Naive thymus-derived CD4-positive, alpha-beta T cell (primary cell): ENCODE measurements at regions not wholly inside any gene's neighbourhood (a gene's known extent, or its start where the extent isn't known, plus 50 kb on each side); places are given as distances from the start of the nearest gene placed in this dataset.
"Not testable (repeated sequence)": the region's sequence is repeated elsewhere in the genome, so short reads cannot be mapped to it uniquely, and the experiment has no call there.

Experiments used
- ATAC-seq: fragments of 150-1000 bp; cut with Tn5 transposase; 2 replicates; pipeline ENCODE4 v1.10.0; 2021; ENCODE audit warnings: mild to moderate bottlenecking, moderate library complexity
- CTCF ChIA-PET: fragments of 350-600 bp; sonication (Branson Sonifier 250); formaldehyde crosslinking; loops from one replicate; lab custom pipeline; 2021; ENCODE audit warnings: antibody characterized with exemption; lab: Charles Lee
- POLR2A ChIA-PET: fragments of 350-600 bp; sonication (Branson Sonifier 250); formaldehyde crosslinking; loops from one replicate; lab custom pipeline; 2021; ENCODE audit warnings: antibody characterized with exemption, inconsistent platforms; lab: Charles Lee
- DNase-seq, 9 donors: peaks; one replicate each; pipeline versions ENCODE4 v3.0.0 to v3.0.0-alpha.2; 2020 to 2022; ENCODE audit warnings: mixed read lengths in 1 of 9
- H3K27ac ChIP-seq: one replicate; pipeline ENCODE4 v1.7.0; 2013; ENCODE audit warnings: mild to moderate bottlenecking, low read depth, low read length, moderate library complexity
- H3K27me3 ChIP-seq, 2 donors: one replicate each; pipeline ENCODE4 v1.7.0; 2013; ENCODE audit warnings: low read length in 2 of 2, mild to moderate bottlenecking in 2 of 2, moderate library complexity in 2 of 2; ENCODE audit not compliant: control insufficient read depth in 2 of 2, insufficient read depth in 2 of 2
- H3K36me3 ChIP-seq, 3 experiments: 1 replicate in 2 of 3; 2 replicates in 1 of 3; pipeline ENCODE4 v1.7.0; 2013; ENCODE audit warnings: low read length in 3 of 3, mild to moderate bottlenecking in 3 of 3, moderate library complexity in 1 of 3; ENCODE audit not compliant: insufficient read depth in 3 of 3, control insufficient read depth in 2 of 3
- H3K4me1 ChIP-seq, 2 donors: one replicate each; pipeline ENCODE4 v1.7.0; 2013; ENCODE audit warnings: low read length in 2 of 2, mild to moderate bottlenecking in 2 of 2, moderate library complexity in 1 of 2; ENCODE audit not compliant: control insufficient read depth in 2 of 2, insufficient read depth in 2 of 2
- H3K4me3 ChIP-seq: 2 replicates; pipeline ENCODE4 v1.7.0; 2013; ENCODE audit warnings: mild to moderate bottlenecking, low read length
- H3K9me3 ChIP-seq, 3 experiments: 1 replicate in 2 of 3; 2 replicates in 1 of 3; pipeline ENCODE4 v1.7.0; 2013; ENCODE audit warnings: low read length in 3 of 3; ENCODE audit not compliant: control insufficient read depth in 2 of 3
- H3K27ac Mint-ChIP-seq, 9 donors: one replicate each; pipeline ENCODE4 v1.8.0; 2020 to 2022; ENCODE audit warnings: mixed read lengths in 9 of 9, mild to moderate bottlenecking in 8 of 9, moderate library complexity in 5 of 9, inconsistent platforms in 2 of 9
- H3K27me3 Mint-ChIP-seq, 5 donors: one replicate each; pipeline ENCODE4 v1.8.0; 2021 to 2022; ENCODE audit warnings: mixed read lengths in 5 of 5, mild to moderate bottlenecking in 1 of 5
- H3K36me3 Mint-ChIP-seq, 5 donors: one replicate each; pipeline ENCODE4 v1.8.0; 2020 to 2022; ENCODE audit warnings: mixed read lengths in 5 of 5, mild to moderate bottlenecking in 3 of 5, inconsistent platforms in 1 of 5
- H3K4me1 Mint-ChIP-seq, 7 donors: one replicate each; pipeline ENCODE4 v1.8.0; 2020 to 2022; ENCODE audit warnings: mixed read lengths in 7 of 7, mild to moderate bottlenecking in 3 of 7, inconsistent platforms in 1 of 7
- H3K4me3 Mint-ChIP-seq, 10 donors: one replicate each; pipeline ENCODE4 v1.8.0; 2020 to 2022; ENCODE audit warnings: mild to moderate bottlenecking in 10 of 10, mixed read lengths in 10 of 10, moderate library complexity in 6 of 10, inconsistent platforms in 2 of 10
- H3K9me3 Mint-ChIP-seq, 11 donors: one replicate each; pipeline ENCODE4 v1.8.0; 2020 to 2022; ENCODE audit warnings: mixed read lengths in 11 of 11, mild to moderate bottlenecking in 4 of 11, inconsistent platforms in 1 of 11, moderate library complexity in 1 of 11
- intact Hi-C, 2 donors: fragments of 100-400 bp; cut with micrococcal nuclease; formaldehyde crosslinking; loops; one replicate each; pipeline ENCODE4 v1.15.1; 2023

DNA sequence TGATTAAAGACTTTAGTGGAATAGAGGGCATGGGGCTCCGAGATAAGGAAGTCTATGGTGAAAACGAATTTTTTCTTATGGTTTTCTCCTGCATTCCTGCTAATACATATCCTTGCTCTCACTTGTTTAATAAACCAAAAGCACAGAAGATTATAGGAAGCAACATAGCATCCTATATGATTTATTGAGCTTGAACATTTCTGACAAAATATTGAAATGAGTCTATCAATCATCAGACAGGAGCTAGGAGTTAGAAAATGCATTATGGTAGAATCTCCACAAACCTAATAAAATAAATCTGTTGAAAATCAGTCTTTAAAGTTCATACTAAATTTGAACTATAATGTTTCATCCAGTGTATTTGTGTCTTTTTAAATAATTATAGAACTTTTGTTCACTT is 554.6 kb upstream of the RGMB start:
- H3K27ac ChIP-seq, result no peak overlapping the region
- H3K9me3 Mint-ChIP-seq, result peaks cover 0 to 10% (median 3%) of the 10 kb centered on the region in 11 donors
- ChIA-PET CTCF (no interaction called here), POLR2A (no interaction called here)
- H3K27me3 Mint-ChIP-seq, result peaks cover 0 to 4% (median 0%) of the 10 kb centered on the region in 5 donors
- H3K4me3 ChIP-seq, result no peak overlapping the region
- ATAC-seq (no peak), DNase-seq (no peak)
- H3K27me3 ChIP-seq, result no peaks in the 10 kb centered on the region
- H3K4me3 Mint-ChIP-seq, result no peak overlapping the region
- no peak overlapping the region for H3K27ac Mint-ChIP-seq
- H3K36me3 Mint-ChIP-seq, result peaks cover 0 to 3% (median 0%) of the 10 kb centered on the region in 5 donors
- no peaks in the 10 kb centered on the region for H3K4me1 ChIP-seq
- intact Hi-C loops, result no loop called here
- H3K9me3 ChIP-seq, result no peaks in the 10 kb centered on the region
- peaks cover 0 to 9% (median 4%) of the 10 kb centered on the region in 7 donors for H3K4me1 Mint-ChIP-seq
- H3K36me3 ChIP-seq, result no peaks in the 10 kb centered on the region

DNA sequence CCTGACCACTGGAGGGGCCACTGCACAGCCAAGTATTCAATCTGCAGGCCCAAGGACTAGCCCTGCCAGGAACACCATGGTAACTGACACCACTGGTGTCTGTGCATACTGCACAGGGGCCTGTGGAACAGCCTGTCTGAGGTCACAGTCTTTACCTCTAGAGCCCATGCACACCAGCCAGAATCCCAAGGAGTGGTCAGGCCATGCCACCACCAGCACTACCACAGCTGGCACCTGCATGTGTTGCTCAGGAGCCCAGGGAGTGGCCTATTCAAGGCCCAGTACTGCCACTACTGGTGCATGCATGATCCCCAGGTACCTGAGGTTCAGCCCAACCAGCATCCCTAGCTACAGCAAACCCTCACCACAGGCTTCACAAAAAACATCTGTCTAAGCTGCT is 546.0 kb upstream of the RGMB start:
- Mint-ChIP-seq H3K9me3 (peaks cover 6 to 48% (median 19%) of the 10 kb centered on the region in 11 donors), H3K4me1 (no peaks in the 10 kb centered on the region), H3K36me3 (peaks cover 0 to 6% (median 0%) of the 10 kb centered on the region in 5 donors), H3K27me3 (no peaks in the 10 kb centered on the region), H3K27ac (no peak overlapping the region), H3K4me3 (no peak overlapping the region)
- intact Hi-C loops, result no loop called here
- POLR2A ChIA-PET, result no interaction called here
- no peaks in the 10 kb centered on the region for H3K4me1 ChIP-seq
- DNase-seq (no peak), ATAC-seq (no peak)
- H3K27me3 ChIP-seq, result no peaks in the 10 kb centered on the region
- H3K27ac ChIP-seq, result no peak overlapping the region
- no peak overlapping the region for H3K4me3 ChIP-seq
- CTCF ChIA-PET, result no interaction called here
- no peaks in the 10 kb centered on the region for H3K36me3 ChIP-seq
- H3K9me3 ChIP-seq, result peaks cover 0 to 6% (median 0%) of the 10 kb centered on the region in 3 experiments

DNA sequence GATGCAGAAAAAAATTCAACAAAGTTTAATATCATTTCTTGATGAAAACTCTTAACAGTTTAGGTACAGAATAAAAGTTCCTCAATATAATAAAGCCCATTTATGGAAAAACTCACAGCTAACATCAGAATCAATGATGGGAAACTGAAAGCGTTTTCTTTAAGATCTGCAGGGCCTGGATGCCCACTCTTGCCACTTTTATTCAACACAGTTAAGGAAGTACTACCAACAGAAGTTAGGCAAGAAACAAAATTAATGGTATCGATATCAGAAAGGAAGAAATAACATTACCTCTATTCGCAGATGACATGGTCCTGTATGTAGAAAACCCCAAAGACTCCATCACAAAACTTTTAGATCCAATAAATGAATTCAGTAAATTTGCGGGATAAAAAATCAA is 542.4 kb upstream of the RGMB start:
- H3K9me3 ChIP-seq, result peaks cover 0 to 6% (median 0%) of the 10 kb centered on the region in 3 experiments

DNA sequence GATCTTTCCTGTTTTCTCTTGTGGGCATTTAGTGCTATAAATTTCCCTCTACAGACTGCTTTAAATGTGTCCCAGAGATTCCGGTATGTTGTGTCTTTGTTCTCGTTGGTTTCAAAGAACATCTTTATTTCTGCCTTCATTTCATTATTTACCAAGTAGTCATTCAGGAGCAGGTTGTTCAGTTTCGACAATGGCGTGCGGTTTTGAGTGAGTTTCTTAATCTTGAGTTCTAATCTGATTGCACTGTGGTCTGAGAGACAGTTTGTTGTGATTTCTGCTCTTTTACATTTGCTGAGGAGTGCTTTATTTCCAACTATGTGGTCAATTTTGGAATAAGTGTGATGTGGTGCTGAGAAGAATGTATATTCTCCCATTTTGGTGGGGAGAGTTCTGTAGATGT is 535.7 kb upstream of the RGMB start:
- H3K27me3 ChIP-seq, CTCF ChIA-PET, DNase-seq, H3K9me3 ChIP-seq, H3K4me1 ChIP-seq, H3K27ac ChIP-seq, H3K4me1 Mint-ChIP-seq, ATAC-seq, intact Hi-C loops, POLR2A ChIA-PET, H3K36me3 Mint-ChIP-seq, H3K27ac Mint-ChIP-seq, H3K4me3 Mint-ChIP-seq, H3K27me3 Mint-ChIP-seq, H3K4me3 ChIP-seq, H3K36me3 ChIP-seq: not testable (repeated sequence)
- peaks cover 0 to 38% (median 16%) of the 10 kb centered on the region in 11 donors for H3K9me3 Mint-ChIP-seq

More for the DNA sequence above, 542.4 kb upstream of the RGMB start:
- Histone ChIP-seq H3K27me3 (no peaks in the 10 kb centered on the region), H3K36me3 (no peaks in the 10 kb centered on the region), H3K27ac (no peak overlapping the region), H3K4me3 (no peak overlapping the region), H3K4me1 (no peaks in the 10 kb centered on the region)
- Mint-ChIP-seq H3K36me3 (peaks cover 0 to 6% (median 0%) of the 10 kb centered on the region in 5 donors), H3K27me3 (no peaks in the 10 kb centered on the region), H3K4me1 (no peaks in the 10 kb centered on the region), H3K27ac (no peak overlapping the region), H3K9me3 (peaks cover 8 to 53% (median 19%) of the 10 kb centered on the region in 11 donors), H3K4me3 (no peak overlapping the region)
- DNase-seq (no peak), ATAC-seq (no peak)
- ChIA-PET CTCF (no interaction called here), POLR2A (no interaction called here)
- intact Hi-C loops, result no loop called here

DNA sequence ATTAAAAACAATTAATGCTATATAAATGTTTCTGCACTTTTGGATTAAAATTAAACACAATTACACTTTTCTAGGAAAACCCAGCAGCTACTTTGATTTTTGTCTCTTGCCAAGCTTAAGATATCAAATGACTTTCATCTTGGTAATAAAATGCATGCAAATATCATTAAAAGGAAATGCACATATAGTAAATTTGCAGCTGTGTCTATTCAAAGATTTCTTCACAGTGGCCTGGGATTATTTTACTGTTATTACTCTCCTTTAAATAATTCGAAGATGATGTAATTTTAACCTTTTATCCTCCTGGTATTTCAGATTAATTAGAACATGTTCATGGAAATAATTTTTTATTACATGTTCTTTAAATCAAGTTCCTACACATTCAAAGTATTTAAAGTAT is 529.5 kb upstream of the RGMB start:
- peaks cover 0 to 14% (median 0%) of the 10 kb centered on the region in 11 donors for H3K9me3 Mint-ChIP-seq
- H3K4me3 Mint-ChIP-seq, result no peak overlapping the region
- no peaks in the 10 kb centered on the region for H3K27me3 Mint-ChIP-seq
- ChIA-PET CTCF (no interaction called here), POLR2A (no interaction called here)
- no peak overlapping the region for H3K27ac Mint-ChIP-seq
- DNase-seq, result no peak
- no peak overlapping the region for H3K27ac ChIP-seq
- H3K9me3 ChIP-seq, result no peaks in the 10 kb centered on the region
- no peaks in the 10 kb centered on the region for H3K27me3 ChIP-seq
- H3K4me3 ChIP-seq, result no peak overlapping the region
- intact Hi-C loops, result loop anchor here in 1 of 2 donors (10.0 kb wide), 1 partner anchor 189 kb away; no protein-coding TSS in a partner anchor
- no peaks in the 10 kb centered on the region for H3K36me3 Mint-ChIP-seq
- H3K36me3 ChIP-seq, result no peaks in the 10 kb centered on the region
- H3K4me1 ChIP-seq, result no peaks in the 10 kb centered on the region
- no peak for ATAC-seq
- H3K4me1 Mint-ChIP-seq, result no peaks in the 10 kb centered on the region

DNA sequence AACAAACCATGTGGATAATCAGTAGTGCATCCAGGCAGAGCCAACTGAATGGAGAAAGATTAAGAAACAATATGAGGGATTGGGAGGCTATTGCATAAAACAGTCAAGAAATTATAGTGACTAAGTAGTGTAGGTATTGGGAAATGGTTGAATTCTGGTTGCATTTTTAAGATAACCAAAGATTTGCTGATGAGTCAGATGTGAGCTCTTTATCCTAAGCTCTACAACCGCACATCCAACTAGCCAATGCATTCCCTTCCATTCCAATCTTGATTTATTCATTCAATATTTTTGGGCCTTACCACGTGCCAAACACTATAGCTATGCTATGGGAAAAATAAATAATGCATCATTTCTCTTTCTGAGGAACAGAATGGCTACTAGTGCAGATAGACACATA is 524.5 kb upstream of the RGMB start:
- CTCF ChIA-PET, result no interaction called here
- Mint-ChIP-seq H3K4me3 (no peak overlapping the region), H3K36me3 (no peaks in the 10 kb centered on the region), H3K9me3 (peaks cover 0 to 4% (median 0%) of the 10 kb centered on the region in 11 donors), H3K27ac (no peak overlapping the region), H3K4me1 (no peaks in the 10 kb centered on the region), H3K27me3 (no peaks in the 10 kb centered on the region)
- ATAC-seq (no peak), DNase-seq (no peak)
- Histone ChIP-seq H3K4me1 (no peaks in the 10 kb centered on the region), H3K4me3 (no peak overlapping the region), H3K36me3 (no peaks in the 10 kb centered on the region), H3K27me3 (no peaks in the 10 kb centered on the region), H3K9me3 (no peaks in the 10 kb centered on the region), H3K27ac (no peak overlapping the region)
- intact Hi-C loops, result loop anchor here in 1 of 2 donors (10.0 kb wide), 1 partner anchor 194 kb away; no protein-coding TSS in a partner anchor
- POLR2A ChIA-PET, result no interaction called here

DNA sequence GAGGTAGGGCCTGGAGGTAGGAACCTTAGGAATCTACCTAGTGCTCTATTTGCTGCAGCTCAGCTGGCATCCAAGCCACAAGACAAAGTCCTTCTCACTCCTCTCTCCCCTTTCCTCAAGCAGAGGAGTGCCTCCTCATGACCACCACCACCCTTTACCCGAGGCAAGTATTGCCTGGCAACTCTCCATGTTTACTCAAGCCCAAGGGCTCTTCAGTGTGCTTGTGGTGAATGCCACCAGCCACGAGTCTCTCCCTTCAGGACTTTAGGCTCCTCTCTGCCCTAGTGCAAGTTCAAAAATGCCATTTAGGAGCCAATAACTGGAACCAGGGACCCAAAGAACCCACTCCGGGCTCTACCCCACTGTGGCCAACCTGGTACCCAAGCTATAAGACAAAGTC is 514.5 kb upstream of the RGMB start:
- Mint-ChIP-seq H3K27ac (no peak overlapping the region), H3K36me3 (no peaks in the 10 kb centered on the region), H3K4me1 (no peaks in the 10 kb centered on the region), H3K9me3 (peaks cover 0 to 6% (median 0%) of the 10 kb centered on the region in 11 donors), H3K4me3 (peak overlapping the region in 1 of 10 donors; percentile 5), H3K27me3 (peaks cover 0 to 7% (median 4%) of the 10 kb centered on the region in 5 donors)
- Histone ChIP-seq H3K27me3 (no peaks in the 10 kb centered on the region), H3K27ac (no peak overlapping the region), H3K36me3 (no peaks in the 10 kb centered on the region), H3K4me3 (no peak overlapping the region), H3K4me1 (no peaks in the 10 kb centered on the region), H3K9me3 (no peaks in the 10 kb centered on the region)
- no peak for DNase-seq
- intact Hi-C loops, result no loop called here
- ChIA-PET CTCF (no interaction called here), POLR2A (no interaction called here)
- ATAC-seq, result no peak
